HCT116 (cell line): ENCODE measurements at regions not wholly inside any gene's neighbourhood (a gene's known extent, or its start where the extent isn't known, plus 50 kb on each side); places are given as distances from the start of the nearest gene placed in this dataset.

Experiments used
- ATAC-seq: fragments of 200-7000 bp; cut with Tn5 transposase; 2 replicates; pipeline ENCODE4 v1.9.1; 2020; ENCODE audit warnings: mild to moderate bottlenecking, moderate library complexity
- BruUV-seq: library from RNA; stranded (reverse); fragments of 400-500 nt; replicated peaks from 2 replicates; lab custom pipeline; 2021; lab: Mats Ljungman, UMichigan
- CTCF ChIA-PET: fragments of 300-600 bp; sonication (Branson Sonifier 250); formaldehyde crosslinking; loops from one replicate; lab custom pipeline; 2021; ENCODE audit warnings: antibody characterized with exemption; lab: Charles Lee
- POLR2A ChIA-PET: fragments of 300-600, 350-600 bp; sonication (Branson Sonifier 250); formaldehyde crosslinking; loops from one replicate; lab custom pipeline; 2021; ENCODE audit warnings: antibody characterized with exemption; lab: Charles Lee
- RAD21 ChIA-PET, 2 experiments: fragments of 300-600 bp; sonication (Branson Sonifier 250); formaldehyde crosslinking; loops; one replicate each; lab custom pipeline; 2023; ENCODE audit warnings: low total read pairs in 2 of 2; ENCODE audit not compliant: uncharacterized antibody in 2 of 2, unreplicated experiment in 2 of 2, low non-redundant PET in 1 of 2; lab: Charles Lee
- DNase-seq: peaks from one replicate; pipeline ENCODE4 v3.0.0-alpha.2; 2010; ENCODE audit warnings: low read depth, low spot score
- H2AFZ ChIP-seq: fragments of 200-600 bp; shearing (Covaris generic), sonication (generic); 2 replicates; pipeline ENCODE4 v1.6.1; 2017; ENCODE audit warnings: low read depth, mixed run types, mixed read lengths, antibody characterized with exemption, low read length; ENCODE audit not compliant: poor library complexity, severe bottlenecking
- H3K27ac ChIP-seq: 2 replicates; pipeline ENCODE4 v1.5.1; 2012; ENCODE audit warnings: low read depth, low read length
- H3K27me3 ChIP-seq: fragments of 200-600 bp; sonication (generic); 2 replicates; pipeline ENCODE4 v1.6.1; 2016; ENCODE audit warnings: mixed run types, low read length, mixed read lengths; ENCODE audit not compliant: insufficient read depth
- H3K36me3 ChIP-seq, 2 experiments: fragments of 200-500 bp in 1 of 2; fragments of 200-600 bp in 1 of 2; sonication (Bioruptor generic) in 1 of 2; sonication (generic) in 1 of 2; 2 replicates each; pipeline versions ENCODE4 v1.5.1 to v1.6.1; 2014 to 2016; ENCODE audit warnings: low read length in 2 of 2, inconsistent platforms in 1 of 2, mixed read lengths in 1 of 2, mixed run types in 1 of 2; ENCODE audit not compliant: insufficient read depth in 2 of 2, control insufficient read depth in 1 of 2
- H3K4me1 ChIP-seq, 2 experiments: fragments of 200-600 bp in 1 of 2; sonication (generic) in 1 of 2; 2 replicates each; pipeline versions ENCODE4 v1.5.1 to v1.6.1; 2012 to 2017; ENCODE audit warnings: low read length in 2 of 2, inconsistent platforms in 1 of 2, mild to moderate bottlenecking in 1 of 2, mixed read lengths in 1 of 2, mixed run types in 1 of 2, moderate library complexity in 1 of 2; ENCODE audit not compliant: insufficient read depth in 2 of 2, control insufficient read depth in 1 of 2
- H3K4me2 ChIP-seq: fragments of 200-600 bp; sonication (generic); 2 replicates; pipeline ENCODE4 v1.6.1; 2017; ENCODE audit warnings: mixed run types, low read length, mixed read lengths
- H3K4me3 ChIP-seq, 2 experiments: fragments of 200-600 bp in 1 of 2; sonication (generic) in 1 of 2; replicated peaks in 1 of 2; 2 replicates each; pipeline ENCODE4 v1.5.1; 2011 to 2016; ENCODE audit warnings: low read length in 2 of 2, control low read depth in 1 of 2, low read depth in 1 of 2, mild to moderate bottlenecking in 1 of 2, mixed read lengths in 1 of 2, mixed run types in 1 of 2
- H3K79me2 ChIP-seq: fragments of 200-600 bp; sonication (generic); 2 replicates; pipeline ENCODE4 v1.6.1; 2017; ENCODE audit warnings: mild to moderate bottlenecking, mixed run types, low read length, moderate library complexity, mixed read lengths; ENCODE audit not compliant: insufficient read depth
- H3K9ac ChIP-seq: fragments of 200-600 bp; sonication (generic); 2 replicates; pipeline ENCODE4 v1.6.1; 2016; ENCODE audit warnings: low read length, mixed read lengths
- H3K9me2 ChIP-seq: fragments of 200-600 bp; sonication (generic), shearing (Covaris generic); 2 replicates; pipeline ENCODE4 v1.6.1; 2017; ENCODE audit warnings: mixed run types, mild to moderate bottlenecking, moderate library complexity; ENCODE audit not compliant: insufficient read depth
- H3K9me3 ChIP-seq, 2 experiments: fragments of 200-500 bp in 1 of 2; fragments of 200-600 bp in 1 of 2; sonication (Bioruptor generic) in 1 of 2; sonication (generic) in 1 of 2; 2 replicates each; pipeline ENCODE4 v1.6.1; 2014 to 2017; ENCODE audit warnings: low read length in 2 of 2, mixed read lengths in 2 of 2, inconsistent platforms in 1 of 2, low read depth in 1 of 2, mild to moderate bottlenecking in 1 of 2, mixed run types in 1 of 2, moderate library complexity in 1 of 2; ENCODE audit not compliant: control insufficient read depth in 1 of 2, insufficient read depth in 1 of 2
- H4K20me1 ChIP-seq: fragments of 200-600 bp; sonication (generic), shearing (Covaris generic); 2 replicates; pipeline ENCODE4 v1.6.1; 2017; ENCODE audit warnings: mixed run types, mild to moderate bottlenecking, moderate library complexity; ENCODE audit not compliant: insufficient read depth
- ATF3 ChIP-seq: IDR thresholded peaks from 2 replicates; pipeline ENCODE4 v1.6.1; 2012
- CBX3 ChIP-seq: IDR thresholded peaks from 2 replicates; pipeline ENCODE4 v1.6.1; 2012; ENCODE audit warnings: low read depth
- CTCF ChIP-seq, 3 experiments: fragments of 200-600 bp in 1 of 3; sonication (generic) in 1 of 3; IDR thresholded peaks in 2 of 3; conservative IDR thresholded peaks in 1 of 3; 2 replicates each; pipeline ENCODE4 v1.5.1; 2012 to 2017; ENCODE audit warnings: low read depth in 2 of 3, low read length in 2 of 3, antibody characterized with exemption in 1 of 3, borderline replicate concordance in 1 of 3, control low read depth in 1 of 3, mild to moderate bottlenecking in 1 of 3, mixed read lengths in 1 of 3, mixed run types in 1 of 3, moderate library complexity in 1 of 3; ENCODE audit not compliant: insufficient read depth in 1 of 3
- ELF1 ChIP-seq: IDR thresholded peaks from 2 replicates; pipeline ENCODE4 v1.6.1; 2012; ENCODE audit warnings: low read depth, borderline replicate concordance
- EZH2 ChIP-seq: fragments of 200-600 bp; sonication (generic); IDR thresholded peaks from 2 replicates; pipeline ENCODE4 v1.6.1; 2017; ENCODE audit warnings: antibody characterized with exemption, mixed run types
- FOSL1 ChIP-seq: IDR thresholded peaks from 2 replicates; pipeline ENCODE4 v1.6.1; 2012; ENCODE audit warnings: low read depth
- JUND ChIP-seq: IDR thresholded peaks from 2 replicates; pipeline ENCODE4 v1.6.1; 2012
- RAD21 ChIP-seq: IDR thresholded peaks from 2 replicates; pipeline ENCODE4 v1.6.1; 2012; ENCODE audit warnings: low read depth, mild to moderate bottlenecking
- REST ChIP-seq: IDR thresholded peaks from 2 replicates; pipeline ENCODE4 v1.6.1; 2012; ENCODE audit warnings: low read depth
- SP1 ChIP-seq: IDR thresholded peaks from 2 replicates; pipeline ENCODE4 v1.6.1; 2012; ENCODE audit warnings: low read depth
- SRF ChIP-seq: IDR thresholded peaks from 2 replicates; pipeline ENCODE4 v1.6.1; 2012; ENCODE audit warnings: low read depth
- YY1 ChIP-seq: IDR thresholded peaks from 2 replicates; pipeline ENCODE4 v1.6.1; 2011; ENCODE audit warnings: low read length, low read depth, moderate library complexity, mild to moderate bottlenecking; ENCODE audit not compliant: insufficient replicate concordance; ENCODE audit errors: extremely low read depth
- ZBTB33 ChIP-seq: IDR thresholded peaks from 2 replicates; pipeline ENCODE4 v1.6.1; 2011; ENCODE audit warnings: mild to moderate bottlenecking, low read length, moderate library complexity; ENCODE audit not compliant: insufficient replicate concordance; ENCODE audit errors: extremely low read depth
- ZFX ChIP-seq: fragments of 450-650 bp; IDR thresholded peaks from 2 replicates; pipeline ENCODE4 v1.6.1; 2017
- ZNF274 ChIP-seq: fragments of 200-500 bp; sonication (Bioruptor generic); IDR thresholded peaks from 2 replicates; pipeline ENCODE4 v1.6.1; 2014; ENCODE audit warnings: mild to moderate bottlenecking, low read depth, low read length, inconsistent platforms
- intact Hi-C: fragments of 100-400 bp; cut with micrococcal nuclease; formaldehyde crosslinking; loops from 2 replicates; pipeline ENCODE4 v1.10.0; 2022

GRCh38 chr17:63331301-63332061 lies 114.6 kb downstream of the CYB561 start:
- H4K20me1 ChIP-seq: no peaks in the 10 kb centered on the region
- DNase-seq: no peak
- CTCF ChIA-PET: no interaction called here
- H3K36me3 ChIP-seq: no peaks in the 10 kb centered on the region
- no peak overlapping the region for H3K27ac ChIP-seq
- POLR2A ChIA-PET: no interaction called here
- no peaks in the 10 kb centered on the region for H3K9me3 ChIP-seq
- no peaks in the 10 kb centered on the region for H3K27me3 ChIP-seq
- RAD21 ChIA-PET: no interaction called here
- no peaks in the 10 kb centered on the region for H3K4me1 ChIP-seq
- BruUV-seq: no TSS peak
- no peak for ATAC-seq
- intact Hi-C loops: no loop called here
- no peak overlapping the region for H3K4me3 ChIP-seq
- H3K4me2 ChIP-seq: no peak overlapping the region
- H2AFZ ChIP-seq: no peak overlapping the region
- H3K9me2 ChIP-seq: no peaks in the 10 kb centered on the region
- no peak overlapping the region for H3K9ac ChIP-seq
- no peaks in the 10 kb centered on the region for H3K79me2 ChIP-seq
- TF ChIP-seq ZNF274: no peak
- no peak for TF ChIP-seq REST
- no peak for TF ChIP-seq ELF1
- no peak for TF ChIP-seq FOSL1
- TF ChIP-seq SRF: no peak
- TF ChIP-seq YY1: no peak
- no peak for TF ChIP-seq SP1
- no peak for TF ChIP-seq JUND
- no peak for TF ChIP-seq ZBTB33
- no peak for TF ChIP-seq RAD21
- TF ChIP-seq CTCF (IDR thresholded peaks at IDR 0.05 in 2 of 3, conservative IDR thresholded peaks at IDR 0.05 in 1 of 3; ENCODE audit: borderline replicate concordance in 1 of 3, insufficient read depth in 1 of 3, low read depth in 2 of 3, low read length in 2 of 3): no peak
- no peak for TF ChIP-seq ZFX
- no peak for TF ChIP-seq ATF3
- no peak for TF ChIP-seq EZH2
- TF ChIP-seq CBX3: no peak
